Right lobe of liver (tissue), 4 donors: ENCODE measurements at regions not wholly inside any gene's neighbourhood (a gene's known extent, or its start where the extent isn't known, plus 50 kb on each side); places are given as distances from the start of the nearest gene placed in this dataset.

Experiments used
- CTCF ChIP-seq, 4 donors: fragments of 200-600 bp in 3 of 4; fragments of 450-650 bp in 1 of 4; IDR thresholded peaks; one replicate each; pipeline versions ENCODE4 v1.5.1 to v1.8.0; 2016 to 2022; ENCODE audit warnings: antibody characterized with exemption in 4 of 4, mild to moderate bottlenecking in 2 of 4
- POLR2A ChIP-seq: fragments of 450-650 bp; IDR thresholded peaks from one replicate; pipeline ENCODE4 v1.6.1; 2017; ENCODE audit warnings: antibody characterized with exemption, mild to moderate bottlenecking
- donor health status: DM: no; HTN: no; CAD: no.
- donor health status: DM: no; HTN: no; CAD: no.
- donor health status: DM: no; HTN: yes; CAD: no.

- TF ChIP-seq CTCF (IDR thresholded peaks at IDR 0.05) (no peak), POLR2A (no peak)
Observed at GRCh38 chr3:44104043-44104442, 137.6 kb upstream of the TOPAZ1 start.
